ENCODE measurements at regions not wholly inside any gene's neighbourhood (a gene's known extent, or its start where the extent isn't known, plus 50 kb on each side); places are given as distances from the start of the nearest gene placed in this dataset.

DNA sequence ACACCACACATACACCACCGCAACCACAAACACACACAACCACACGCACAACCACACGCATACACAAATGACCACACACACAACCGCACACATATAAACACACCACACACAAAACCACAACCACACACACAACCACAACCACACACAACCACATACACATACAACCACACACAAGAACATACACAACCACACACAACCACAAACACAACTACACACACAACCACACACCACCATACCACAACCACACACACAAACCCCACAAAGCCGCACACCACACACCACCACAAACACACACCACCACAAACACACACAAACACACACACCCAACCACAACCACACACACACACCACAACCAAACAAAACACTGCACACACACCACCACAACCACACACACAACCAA, 107.5 kb upstream of the FZD10 start:
- Histone ChIP-seq H3K4me3 (no peak overlapping the region), H3K27me3 (peaks cover 0 to 50% (median 3%) of the 10 kb centered on the region in 3 donors), H3K9me3 (no peaks in the 10 kb centered on the region), H3K27ac (no peak overlapping the region), H3K4me1 (no peaks in the 10 kb centered on the region), H3K36me3 (no peaks in the 10 kb centered on the region)
- WGBS, 5 donors, result 84 to 95% (median 90%) methylated on average over 5 of the region's 5 CpGs
- intact Hi-C loops (cut with DNase I; ENCODE audit: low total_unique reads), result no loop called here
- no peak for DNase-seq
- no peak for TF ChIP-seq POLR2AphosphoS5 (IDR thresholded peaks at IDR 0.05)
- no peak for TF ChIP-seq POLR2A (IDR thresholded peaks at IDR 0.05)
- TF ChIP-seq, protein P1, sequence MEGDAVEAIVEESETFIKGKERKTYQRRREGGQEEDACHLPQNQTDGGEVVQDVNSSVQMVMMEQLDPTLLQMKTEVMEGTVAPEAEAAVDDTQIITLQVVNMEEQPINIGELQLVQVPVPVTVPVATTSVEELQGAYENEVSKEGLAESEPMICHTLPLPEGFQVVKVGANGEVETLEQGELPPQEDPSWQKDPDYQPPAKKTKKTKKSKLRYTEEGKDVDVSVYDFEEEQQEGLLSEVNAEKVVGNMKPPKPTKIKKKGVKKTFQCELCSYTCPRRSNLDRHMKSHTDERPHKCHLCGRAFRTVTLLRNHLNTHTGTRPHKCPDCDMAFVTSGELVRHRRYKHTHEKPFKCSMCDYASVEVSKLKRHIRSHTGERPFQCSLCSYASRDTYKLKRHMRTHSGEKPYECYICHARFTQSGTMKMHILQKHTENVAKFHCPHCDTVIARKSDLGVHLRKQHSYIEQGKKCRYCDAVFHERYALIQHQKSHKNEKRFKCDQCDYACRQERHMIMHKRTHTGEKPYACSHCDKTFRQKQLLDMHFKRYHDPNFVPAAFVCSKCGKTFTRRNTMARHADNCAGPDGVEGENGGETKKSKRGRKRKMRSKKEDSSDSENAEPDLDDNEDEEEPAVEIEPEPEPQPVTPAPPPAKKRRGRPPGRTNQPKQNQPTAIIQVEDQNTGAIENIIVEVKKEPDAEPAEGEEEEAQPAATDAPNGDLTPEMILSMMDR (IDR thresholded peaks at IDR 0.05), result no peak
- no peak for TF ChIP-seq EP300 (IDR thresholded peaks at IDR 0.05)

DNA sequence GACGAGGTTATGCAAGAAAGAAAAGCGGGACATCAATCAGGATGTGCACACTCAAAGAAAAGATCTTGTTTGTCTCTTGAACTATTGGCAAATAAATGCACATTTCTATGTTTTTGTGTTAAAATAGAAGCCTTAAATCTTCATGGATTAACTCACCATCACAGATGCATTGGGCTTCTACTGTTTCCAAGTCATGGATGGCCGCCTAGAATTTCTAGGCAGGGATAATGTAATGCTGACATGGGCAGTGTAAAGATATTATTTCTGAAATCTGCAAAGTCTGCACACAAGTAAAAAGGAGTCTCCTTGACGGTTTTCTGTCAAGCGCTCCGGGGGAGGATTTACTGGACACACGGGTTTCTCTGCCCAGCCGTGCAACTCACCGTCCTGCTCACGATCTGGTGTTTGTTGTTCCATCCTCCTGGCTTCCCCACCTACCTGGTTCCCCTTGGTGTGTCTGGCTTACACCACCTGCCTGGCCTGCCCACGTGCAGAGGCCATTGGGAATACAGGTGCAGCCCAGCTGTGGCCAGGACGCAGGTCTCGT, 103.3 kb upstream of the FZD10 start:
- intact Hi-C loops (cut with DNase I; ENCODE audit: low total_unique reads), result no loop called here

DNA sequence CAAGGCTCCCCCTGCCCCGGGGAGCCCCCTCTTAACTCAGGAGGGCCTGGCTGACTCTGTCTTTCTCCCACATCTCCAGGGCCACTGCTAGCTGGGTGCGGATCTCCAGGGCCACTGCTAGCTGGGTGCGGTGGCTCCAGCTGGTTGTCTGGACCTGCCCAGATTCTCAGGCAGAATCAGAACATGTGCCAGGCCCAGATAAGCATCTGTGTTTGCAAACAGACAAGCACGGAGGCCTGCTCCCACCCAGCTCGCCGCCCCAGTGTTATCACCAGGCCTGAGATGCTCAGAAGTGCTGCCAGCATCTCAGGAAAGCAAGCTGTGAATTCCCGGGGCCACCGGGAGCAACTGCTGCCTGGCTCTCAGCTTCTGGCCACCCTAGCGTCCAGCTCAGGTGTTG, 98.4 kb upstream of the FZD10 start:
- DNase-seq, result no peak
- H3K27ac ChIP-seq, result no peak overlapping the region
- H3K27me3 ChIP-seq, result peaks cover 0 to 11% (median 0%) of the 10 kb centered on the region in 3 donors
- intact Hi-C loops (cut with DNase I; ENCODE audit: low total_unique reads), result no loop called here
- no peak overlapping the region for H3K4me3 ChIP-seq
- H3K4me1 ChIP-seq, result no peaks in the 10 kb centered on the region
- WGBS, 5 donors, result 60 to 90% (median 73%) methylated on average over 3 to 9 of the region's 9 CpGs
- TF ChIP-seq POLR2A (IDR thresholded peaks at IDR 0.05) (no peak), EP300 (IDR thresholded peaks at IDR 0.05) (no peak), POLR2AphosphoS5 (IDR thresholded peaks at IDR 0.05) (no peak)
- TF ChIP-seq, protein P1 (IDR thresholded peaks at IDR 0.05), result no peak
- H3K36me3 ChIP-seq, result no peaks in the 10 kb centered on the region
- no peaks in the 10 kb centered on the region for H3K9me3 ChIP-seq

More for the DNA sequence above, 103.3 kb upstream of the FZD10 start:
- TF ChIP-seq, protein P1 (IDR thresholded peaks at IDR 0.05), result no peak
- TF ChIP-seq POLR2A (IDR thresholded peaks at IDR 0.05) (no peak), POLR2AphosphoS5 (IDR thresholded peaks at IDR 0.05) (no peak), EP300 (IDR thresholded peaks at IDR 0.05) (no peak)
- no peak for DNase-seq
- peaks cover 0 to 22% (median 0%) of the 10 kb centered on the region in 3 donors for H3K27me3 ChIP-seq
- no peaks in the 10 kb centered on the region for H3K36me3 ChIP-seq
- H3K27ac ChIP-seq, result no peak overlapping the region
- H3K4me1 ChIP-seq, result no peaks in the 10 kb centered on the region
- no peak overlapping the region for H3K4me3 ChIP-seq
- WGBS, 5 donors, result 66 to 72% (median 69%) methylated on average over 13 of the region's 13 CpGs
- H3K9me3 ChIP-seq, result no peaks in the 10 kb centered on the region

DNA sequence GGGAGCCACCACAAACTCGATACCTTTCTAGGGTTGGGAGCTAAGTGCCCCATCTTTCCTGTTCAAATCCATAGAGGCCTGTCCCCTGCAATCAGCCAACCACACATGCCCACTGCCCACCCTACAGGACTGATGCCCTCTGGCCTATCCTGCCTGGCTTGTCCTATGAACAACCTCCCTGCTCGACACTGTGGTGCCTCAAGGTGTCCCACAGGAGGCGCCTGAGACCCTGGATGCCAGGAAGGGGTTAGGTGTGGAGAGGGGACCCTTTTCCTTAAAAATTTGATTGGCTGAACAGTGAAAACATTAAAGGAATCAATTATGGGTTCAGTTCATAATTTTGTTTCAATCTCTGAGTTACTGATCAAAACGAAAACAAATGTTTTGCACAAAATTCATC, 97.3 kb upstream of the FZD10 start:
- H3K27ac ChIP-seq, result no peak overlapping the region
- no peaks in the 10 kb centered on the region for H3K4me1 ChIP-seq
- peaks cover 0 to 10% (median 0%) of the 10 kb centered on the region in 3 donors for H3K27me3 ChIP-seq
- TF ChIP-seq, protein P1 (IDR thresholded peaks at IDR 0.05), result no peak
- TF ChIP-seq POLR2A (IDR thresholded peaks at IDR 0.05) (no peak), POLR2AphosphoS5 (IDR thresholded peaks at IDR 0.05) (no peak)
- H3K9me3 ChIP-seq, result no peaks in the 10 kb centered on the region
- H3K4me3 ChIP-seq, result no peak overlapping the region
- intact Hi-C loops (cut with DNase I; ENCODE audit: low total_unique reads), result no loop called here
- no peaks in the 10 kb centered on the region for H3K36me3 ChIP-seq
- no peak for DNase-seq
- 47 to 73% (median 58%) methylated on average over 4 of the region's 4 CpGs for WGBS, 5 donors

Measured in stomach (tissue), 8 donors.